SU-DHL-6 (cell line): ENCODE measurements at regions not wholly inside any gene's neighbourhood (a gene's known extent, or its start where the extent isn't known, plus 50 kb on each side); places are given as distances from the start of the nearest gene placed in this dataset.

ENCODE experiments used
- CTCF ChIP-seq: fragments of 200-600 bp; sonication (generic); IDR thresholded peaks from one replicate; pipeline ENCODE4 v1.5.1; 2017; ENCODE audit warnings: antibody characterized with exemption, mild to moderate bottlenecking, low read length, moderate library complexity; ENCODE audit not compliant: insufficient read depth, poor library complexity, severe bottlenecking
- EZH2phosphoT487 ChIP-seq: fragments of 200-600 bp; sonication (generic), shearing (Covaris generic); conservative IDR thresholded peaks from 2 replicates; pipeline ENCODE4 v1.6.1; 2018; ENCODE audit warnings: mild to moderate bottlenecking, antibody characterized with exemption, low read length, moderate library complexity, mixed read lengths

GRCh38 chr2:150767991-150768746 lies 280.7 kb upstream of the RND3 start:
- TF ChIP-seq CTCF (no peak), EZH2phosphoT487 (no peak)
